ENCODE measurements at regions not wholly inside any gene's neighbourhood (a gene's known extent, or its start where the extent isn't known, plus 50 kb on each side); places are given as distances from the start of the nearest gene placed in this dataset.
"Not testable (repeated sequence)": the region's sequence is repeated elsewhere in the genome, so short reads cannot be mapped to it uniquely, and the experiment has no call there.

DNA sequence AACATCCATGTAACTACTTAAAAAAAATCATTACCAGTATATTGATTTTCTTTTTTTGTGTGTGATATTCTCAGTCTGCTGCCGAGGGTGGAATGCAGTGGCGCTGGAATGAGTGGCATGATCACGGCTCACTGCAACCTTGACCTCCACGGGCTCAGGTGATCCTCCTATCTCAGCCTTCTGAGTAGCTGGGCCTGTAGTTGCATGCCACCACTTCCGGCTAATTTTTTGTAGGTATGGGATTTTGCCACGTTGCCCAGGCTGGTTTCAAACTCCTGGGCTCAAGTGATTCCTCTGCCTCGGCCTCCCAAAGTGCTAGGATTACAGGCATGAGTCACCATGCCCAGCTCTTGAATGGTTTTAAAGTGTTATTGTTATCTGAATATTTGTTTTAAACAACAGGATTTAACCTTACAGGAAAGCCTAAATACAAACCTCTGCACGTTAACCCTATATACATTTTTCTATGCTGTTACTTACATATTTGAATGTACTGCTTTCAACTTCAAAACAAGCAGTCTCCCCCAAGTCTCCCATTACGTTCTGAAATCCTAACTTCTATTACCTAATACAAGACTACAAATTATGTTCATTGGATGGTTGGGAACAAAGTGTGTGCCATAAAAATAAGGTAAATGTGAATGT, 61.7 kb downstream of the KPNA2 start:
- no peak for DNase-seq (ENCODE audit: low read depth)
- no peak overlapping the region for H3K4me3 ChIP-seq (ENCODE audit: low read depth, low read length)
- TF ChIP-seq, protein P1, sequence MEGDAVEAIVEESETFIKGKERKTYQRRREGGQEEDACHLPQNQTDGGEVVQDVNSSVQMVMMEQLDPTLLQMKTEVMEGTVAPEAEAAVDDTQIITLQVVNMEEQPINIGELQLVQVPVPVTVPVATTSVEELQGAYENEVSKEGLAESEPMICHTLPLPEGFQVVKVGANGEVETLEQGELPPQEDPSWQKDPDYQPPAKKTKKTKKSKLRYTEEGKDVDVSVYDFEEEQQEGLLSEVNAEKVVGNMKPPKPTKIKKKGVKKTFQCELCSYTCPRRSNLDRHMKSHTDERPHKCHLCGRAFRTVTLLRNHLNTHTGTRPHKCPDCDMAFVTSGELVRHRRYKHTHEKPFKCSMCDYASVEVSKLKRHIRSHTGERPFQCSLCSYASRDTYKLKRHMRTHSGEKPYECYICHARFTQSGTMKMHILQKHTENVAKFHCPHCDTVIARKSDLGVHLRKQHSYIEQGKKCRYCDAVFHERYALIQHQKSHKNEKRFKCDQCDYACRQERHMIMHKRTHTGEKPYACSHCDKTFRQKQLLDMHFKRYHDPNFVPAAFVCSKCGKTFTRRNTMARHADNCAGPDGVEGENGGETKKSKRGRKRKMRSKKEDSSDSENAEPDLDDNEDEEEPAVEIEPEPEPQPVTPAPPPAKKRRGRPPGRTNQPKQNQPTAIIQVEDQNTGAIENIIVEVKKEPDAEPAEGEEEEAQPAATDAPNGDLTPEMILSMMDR (conservative IDR thresholded peaks at IDR 0.05; ENCODE audit: low read depth, low read length), result no peak

DNA sequence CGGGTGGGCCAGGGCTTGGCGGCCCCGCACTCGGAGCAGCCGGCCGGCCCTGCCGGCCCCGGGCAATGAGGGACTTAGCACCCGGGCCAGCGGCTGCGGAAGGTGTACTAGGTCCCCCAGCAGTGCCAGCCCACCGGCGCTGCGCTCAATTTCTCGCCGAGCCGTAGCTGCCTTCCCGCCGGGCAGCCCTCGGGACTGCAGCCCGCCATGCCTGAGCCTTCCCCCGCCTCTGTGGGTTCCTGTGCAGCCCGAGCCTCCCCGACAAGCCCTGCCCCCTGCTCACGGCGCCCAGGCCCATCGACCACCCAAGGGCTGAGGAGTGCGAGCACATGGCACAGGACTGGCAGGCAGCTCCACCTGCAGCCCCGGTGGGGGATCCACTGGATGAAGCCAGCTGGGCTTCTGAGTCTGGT, 63.8 kb downstream of the KPNA2 start:
- not testable (repeated sequence) for DNase-seq (ENCODE audit: low read depth); H3K4me3 ChIP-seq (ENCODE audit: low read depth, low read length)

DNA sequence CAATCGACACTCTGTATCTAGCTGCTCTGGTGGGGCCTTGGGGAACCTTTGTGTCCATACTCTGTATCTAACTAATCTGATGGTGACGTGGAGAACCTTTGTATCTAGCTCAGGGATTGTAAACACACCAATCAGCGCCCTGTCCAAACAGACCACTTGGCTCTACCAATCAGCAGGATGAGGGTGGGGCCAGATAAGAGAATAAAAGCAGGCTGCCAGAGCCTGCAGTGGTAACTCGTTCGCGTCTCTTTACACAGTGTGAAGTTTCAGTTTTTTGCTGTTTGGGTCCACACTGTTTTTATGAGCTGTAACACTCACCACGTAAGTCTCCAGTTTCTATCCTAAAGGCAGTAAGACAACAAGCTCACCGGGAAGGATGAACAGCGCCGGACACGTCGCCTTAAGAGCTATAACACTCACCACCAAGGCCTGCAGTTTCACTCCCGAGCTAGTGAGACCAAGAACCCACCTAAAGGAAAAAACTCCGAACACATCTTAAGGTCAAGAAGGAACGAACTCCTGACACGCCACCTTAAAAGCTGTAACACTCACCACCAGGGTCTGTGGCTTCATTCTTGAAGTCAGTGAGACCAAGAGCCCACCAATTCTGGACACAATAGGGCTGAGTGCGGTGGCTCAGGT, 64.6 kb downstream of the KPNA2 start:
- no peak for DNase-seq (ENCODE audit: low read depth)
- TF ChIP-seq, protein P1 (conservative IDR thresholded peaks at IDR 0.05; ENCODE audit: low read depth, low read length), result no peak
- H3K4me3 ChIP-seq (ENCODE audit: low read depth, low read length), result no peak overlapping the region

DNA sequence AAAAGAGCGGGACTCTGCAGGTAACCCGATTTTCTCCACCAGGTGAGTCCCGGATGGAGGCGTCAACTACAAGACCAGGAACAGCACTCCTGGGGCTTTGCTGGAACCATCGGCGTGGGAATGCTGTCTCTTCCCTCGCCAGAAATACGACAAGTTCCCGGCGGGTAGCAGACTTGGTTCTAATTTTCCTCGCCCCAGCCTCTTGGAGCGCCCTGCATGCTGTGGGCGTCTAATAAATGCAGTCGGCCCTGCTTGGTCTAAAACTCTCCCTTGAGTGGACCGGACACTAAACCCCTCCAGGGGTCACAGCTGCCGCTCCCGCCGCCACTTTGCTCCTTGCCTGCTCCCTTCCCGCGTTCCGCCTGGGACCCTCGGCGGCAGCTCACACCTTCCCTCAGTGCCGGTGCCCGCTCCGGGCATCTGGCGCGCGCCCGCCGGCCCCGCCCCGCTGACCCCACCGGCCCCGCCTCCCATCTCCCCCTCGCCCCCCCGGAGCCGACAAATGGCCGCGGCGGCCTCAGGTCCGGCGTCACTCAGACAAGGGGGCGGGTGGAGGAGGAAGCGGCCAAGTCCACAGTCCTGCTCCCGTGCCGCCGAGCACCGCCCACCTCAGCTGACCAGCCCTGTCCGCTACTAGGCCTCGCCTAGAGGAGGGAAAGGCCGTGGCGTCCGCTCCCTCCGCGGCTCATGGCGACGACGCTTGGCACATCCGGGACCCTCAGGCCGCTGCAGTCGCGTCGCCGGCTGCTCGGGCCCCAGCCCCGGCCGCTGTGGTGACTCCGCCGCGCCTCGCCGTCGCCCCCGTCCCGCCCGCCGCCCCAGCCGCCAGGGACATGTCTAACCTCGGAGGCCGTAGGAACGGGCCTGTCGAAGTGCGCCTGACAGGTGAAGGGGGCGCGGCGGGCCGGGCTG, 65.8 kb downstream of the KPNA2 start:
- peak; percentile 87 for DNase-seq (ENCODE audit: low read depth)
- H3K4me3 ChIP-seq (ENCODE audit: low read depth, low read length), result peak overlapping the region; percentile 77
- TF ChIP-seq, protein P1 (conservative IDR thresholded peaks at IDR 0.05; ENCODE audit: low read depth, low read length), result no peak

DNA sequence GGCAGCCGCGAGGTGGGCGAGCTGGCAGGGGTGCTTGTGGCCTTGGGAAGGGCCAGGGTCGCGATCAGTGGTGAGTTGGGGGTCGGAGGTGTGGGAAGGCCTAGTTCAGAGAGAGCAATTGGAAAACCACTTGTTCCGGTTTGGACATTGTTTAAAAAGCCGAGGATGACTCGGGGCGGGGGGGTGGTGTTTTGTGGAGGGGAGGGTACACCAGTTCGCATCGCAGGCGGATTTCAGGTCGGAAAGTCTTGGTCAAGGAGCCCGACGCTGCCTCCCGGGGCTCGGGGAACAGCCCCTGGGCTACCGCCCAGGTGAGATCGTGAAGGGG, 66.4 kb downstream of the KPNA2 start:
- TF ChIP-seq, protein P1 (conservative IDR thresholded peaks at IDR 0.05; ENCODE audit: low read depth, low read length), result no peak
- no peak for DNase-seq (ENCODE audit: low read depth)

DNA sequence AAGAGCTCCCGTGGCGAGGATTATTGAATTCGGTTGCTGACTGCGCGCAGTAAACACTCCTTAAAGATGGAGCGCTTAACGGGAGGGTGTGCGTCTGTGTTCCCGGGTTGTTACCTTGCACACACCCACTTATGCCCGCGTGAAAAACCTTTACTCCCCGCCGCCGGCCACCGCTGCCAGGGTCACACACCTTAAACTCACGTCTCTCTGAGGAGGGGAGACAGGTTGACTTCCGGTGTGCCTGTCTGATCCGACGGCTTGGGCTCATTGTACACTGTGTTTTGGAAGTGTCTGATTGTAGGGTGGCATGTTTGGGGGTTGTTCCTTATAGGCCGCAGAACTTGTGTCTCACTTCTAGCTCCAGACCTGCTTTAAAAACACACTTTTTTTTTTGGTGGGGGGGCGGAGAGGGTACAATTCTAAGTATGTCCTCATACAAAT, 66.8 kb downstream of the KPNA2 start:
- peak; percentile 8 for DNase-seq (ENCODE audit: low read depth)
- peak overlapping the region; percentile 77 for H3K4me3 ChIP-seq (ENCODE audit: low read depth, low read length)
- TF ChIP-seq, protein P1 (conservative IDR thresholded peaks at IDR 0.05; ENCODE audit: low read depth, low read length), result no peak

More for the DNA sequence above, 66.4 kb downstream of the KPNA2 start:
- H3K4me3 ChIP-seq (ENCODE audit: low read depth, low read length), result peak overlapping the region; percentile 77

DNA sequence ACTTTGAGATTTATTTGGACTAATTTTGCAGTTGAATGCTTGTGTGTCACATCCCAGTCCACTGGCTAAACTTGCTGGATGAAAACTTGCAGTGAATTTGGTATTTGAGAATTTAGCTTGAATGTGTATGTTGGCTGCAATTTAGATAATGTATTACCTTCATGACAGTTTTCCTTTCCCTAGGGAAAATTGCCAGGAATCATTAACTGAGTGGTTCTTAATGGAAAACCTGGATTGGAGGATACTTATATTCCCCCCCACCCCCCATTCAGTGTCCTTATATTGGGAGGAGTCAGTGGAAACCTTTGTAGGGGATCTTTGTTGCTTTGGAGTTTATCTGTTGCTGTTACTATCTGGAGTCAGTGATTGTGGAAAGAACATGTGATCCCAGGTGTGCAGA, 67.6 kb downstream of the KPNA2 start:
- TF ChIP-seq, protein P1 (conservative IDR thresholded peaks at IDR 0.05; ENCODE audit: low read depth, low read length), result no peak
- DNase-seq (ENCODE audit: low read depth), result no peak
- no peak overlapping the region for H3K4me3 ChIP-seq (ENCODE audit: low read depth, low read length)
